SJSA1 (cell line): ENCODE measurements at regions not wholly inside any gene's neighbourhood (a gene's known extent, or its start where the extent isn't known, plus 50 kb on each side); places are given as distances from the start of the nearest gene placed in this dataset.
"Not testable (repeated sequence)": the region's sequence is repeated elsewhere in the genome, so short reads cannot be mapped to it uniquely, and the experiment has no call there.

Experiments used
- DNase-seq, 2 experiments: peaks; one replicate each; pipeline ENCODE4 v3.0.0-alpha.2; 2015 to 2020; ENCODE audit warnings: low spot score in 2 of 2, low read depth in 1 of 2
- H3K27ac ChIP-seq: fragments of 250-450 bp; sonication (Bioruptor Pico); 2 replicates; pipeline ENCODE4 v1.5.1; 2020; ENCODE audit warnings: mild to moderate bottlenecking, moderate library complexity
- H3K27me3 ChIP-seq: fragments of 250-450 bp; sonication (Bioruptor Pico); replicated peaks from 2 replicates; pipeline ENCODE4 v1.5.1; 2020; ENCODE audit warnings: mild to moderate bottlenecking, moderate library complexity
- H3K36me3 ChIP-seq: fragments of 250-450 bp; sonication (Bioruptor Pico); 2 replicates; pipeline ENCODE4 v1.5.1; 2020; ENCODE audit warnings: mild to moderate bottlenecking
- H3K4me1 ChIP-seq: fragments of 250-450 bp; sonication (Bioruptor Pico); replicated peaks from 2 replicates; pipeline ENCODE4 v1.6.1; 2021; ENCODE audit warnings: mild to moderate bottlenecking
- H3K4me3 ChIP-seq: fragments of 250-450 bp; sonication (Bioruptor Pico); 2 replicates; pipeline ENCODE4 v1.5.1; 2020; ENCODE audit warnings: mild to moderate bottlenecking
- H3K9me3 ChIP-seq: fragments of 250-450 bp; sonication (Bioruptor Pico); replicated peaks from 2 replicates; pipeline ENCODE4 v1.5.1; 2020; ENCODE audit warnings: mild to moderate bottlenecking

GRCh38 chr4:159030297-159030696, 72.6 kb upstream of the RAPGEF2 start:
- not testable (repeated sequence) for H3K4me1 ChIP-seq, H3K27ac ChIP-seq, H3K36me3 ChIP-seq, DNase-seq, H3K27me3 ChIP-seq, H3K4me3 ChIP-seq, H3K9me3 ChIP-seq

GRCh38 chr4:159035570-159035969, 67.3 kb upstream of the RAPGEF2 start:
- no peaks in the 10 kb centered on the region for H3K36me3 ChIP-seq
- H3K9me3 ChIP-seq, result no peaks in the 10 kb centered on the region
- H3K27ac ChIP-seq, result no peak overlapping the region
- H3K4me1 ChIP-seq, result no peaks in the 10 kb centered on the region
- no peak for DNase-seq
- peaks cover 10% of the 10 kb centered on the region for H3K27me3 ChIP-seq
- no peak overlapping the region for H3K4me3 ChIP-seq

- no peak for DNase-seq
- Histone ChIP-seq H3K4me1 (no peaks in the 10 kb centered on the region), H3K27me3 (peaks cover 10% of the 10 kb centered on the region), H3K4me3 (no peak overlapping the region), H3K36me3 (no peaks in the 10 kb centered on the region), H3K9me3 (no peaks in the 10 kb centered on the region), H3K27ac (no peak overlapping the region)
Measured at GRCh38 chr4:159038536-159038935, 64.3 kb upstream of the RAPGEF2 start.

GRCh38 chr4:159041054-159042034, 61.5 kb upstream of the RAPGEF2 start:
- DNase-seq, result no peak
- no peak overlapping the region for H3K4me3 ChIP-seq
- no peak overlapping the region for H3K27ac ChIP-seq
- peaks cover 5% of the 10 kb centered on the region for H3K27me3 ChIP-seq
- no peaks in the 10 kb centered on the region for H3K36me3 ChIP-seq
- H3K9me3 ChIP-seq, result no peaks in the 10 kb centered on the region
- H3K4me1 ChIP-seq, result no peaks in the 10 kb centered on the region

GRCh38 chr4:159042097-159042605, 60.7 kb upstream of the RAPGEF2 start:
- no peaks in the 10 kb centered on the region for H3K4me1 ChIP-seq
- no peak for DNase-seq
- no peak overlapping the region for H3K27ac ChIP-seq
- H3K9me3 ChIP-seq, result no peaks in the 10 kb centered on the region
- no peaks in the 10 kb centered on the region for H3K27me3 ChIP-seq
- H3K36me3 ChIP-seq, result no peaks in the 10 kb centered on the region
- no peak overlapping the region for H3K4me3 ChIP-seq

GRCh38 chr4:159042868-159043267, 60.0 kb upstream of the RAPGEF2 start:
- no peaks in the 10 kb centered on the region for H3K27me3 ChIP-seq
- no peak overlapping the region for H3K27ac ChIP-seq
- H3K4me1 ChIP-seq, result no peaks in the 10 kb centered on the region
- no peaks in the 10 kb centered on the region for H3K9me3 ChIP-seq
- DNase-seq, result no peak
- no peak overlapping the region for H3K4me3 ChIP-seq
- no peaks in the 10 kb centered on the region for H3K36me3 ChIP-seq

- Histone ChIP-seq H3K4me1 (no peaks in the 10 kb centered on the region), H3K27me3 (no peaks in the 10 kb centered on the region), H3K36me3 (no peaks in the 10 kb centered on the region), H3K27ac (no peak overlapping the region), H3K9me3 (no peaks in the 10 kb centered on the region), H3K4me3 (no peak overlapping the region)
- DNase-seq, result no peak
Measured at GRCh38 chr4:159043861-159044260, 59.0 kb upstream of the RAPGEF2 start.

GRCh38 chr4:159045321-159045720, 57.6 kb upstream of the RAPGEF2 start:
- Histone ChIP-seq H3K27ac (no peak overlapping the region), H3K27me3 (no peaks in the 10 kb centered on the region), H3K4me3 (no peak overlapping the region), H3K9me3 (no peaks in the 10 kb centered on the region), H3K36me3 (no peaks in the 10 kb centered on the region), H3K4me1 (no peaks in the 10 kb centered on the region)
- no peak for DNase-seq

GRCh38 chr4:159046683-159047082, 56.2 kb upstream of the RAPGEF2 start:
- Histone ChIP-seq H3K36me3 (no peaks in the 10 kb centered on the region), H3K9me3 (no peaks in the 10 kb centered on the region), H3K4me3 (no peak overlapping the region), H3K4me1 (no peaks in the 10 kb centered on the region), H3K27me3 (no peaks in the 10 kb centered on the region), H3K27ac (no peak overlapping the region)
- DNase-seq, result no peak

- no peak overlapping the region for H3K4me3 ChIP-seq
- no peak for DNase-seq
- no peak overlapping the region for H3K27ac ChIP-seq
- no peaks in the 10 kb centered on the region for H3K36me3 ChIP-seq
- H3K4me1 ChIP-seq, result no peaks in the 10 kb centered on the region
- no peaks in the 10 kb centered on the region for H3K27me3 ChIP-seq
- H3K9me3 ChIP-seq, result no peaks in the 10 kb centered on the region
Measured at GRCh38 chr4:159047478-159048165, 55.3 kb upstream of the RAPGEF2 start.

- no peaks in the 10 kb centered on the region for H3K27me3 ChIP-seq
- no peak overlapping the region for H3K27ac ChIP-seq
- H3K4me1 ChIP-seq, result no peaks in the 10 kb centered on the region
- peak; percentile 42 for DNase-seq
- H3K36me3 ChIP-seq, result no peaks in the 10 kb centered on the region
- no peaks in the 10 kb centered on the region for H3K9me3 ChIP-seq
- peak overlapping the region; percentile 14; the same call in 1 of the 2 replicates for H3K4me3 ChIP-seq
Measured at GRCh38 chr4:159048166-159048886, 54.6 kb upstream of the RAPGEF2 start.

- no peaks in the 10 kb centered on the region for H3K27me3 ChIP-seq
- H3K27ac ChIP-seq, result no peak overlapping the region
- no peak overlapping the region for H3K4me3 ChIP-seq
- no peak for DNase-seq
- H3K36me3 ChIP-seq, result no peaks in the 10 kb centered on the region
- H3K4me1 ChIP-seq, result no peaks in the 10 kb centered on the region
- no peaks in the 10 kb centered on the region for H3K9me3 ChIP-seq
Measured at GRCh38 chr4:159049780-159050375, 53.0 kb upstream of the RAPGEF2 start.

GRCh38 chr4:159051245-159052071, 51.4 kb upstream of the RAPGEF2 start:
- H3K36me3 ChIP-seq, result no peaks in the 10 kb centered on the region
- no peak for DNase-seq
- H3K27ac ChIP-seq, result no peak overlapping the region
- no peaks in the 10 kb centered on the region for H3K4me1 ChIP-seq
- H3K27me3 ChIP-seq, result no peaks in the 10 kb centered on the region
- H3K9me3 ChIP-seq, result no peaks in the 10 kb centered on the region
- no peak overlapping the region for H3K4me3 ChIP-seq
